Heart left ventricle (tissue), 16 donors: ENCODE measurements at regions not wholly inside any gene's neighbourhood (a gene's known extent, or its start where the extent isn't known, plus 50 kb on each side); places are given as distances from the start of the nearest gene placed in this dataset.

Experiments
- ATAC-seq, 4 donors: fragments of 200-7000 bp; cut with Tn5 transposase; one replicate each; pipeline ENCODE4 v1.9.1; 2020 to 2022; ENCODE audit warnings: moderate library complexity in 4 of 4, mild to moderate bottlenecking in 3 of 4, moderate number of reproducible peaks in 1 of 4
- DNase-seq, 5 donors: peaks; one replicate each; pipeline ENCODE4 v3.0.0-alpha.2; 2020
- H3K27ac ChIP-seq, 12 donors: fragments of 200-600 bp; sonication (generic) in 4 of 12; one replicate each; pipeline versions ENCODE4 v1.5.0 to v1.8.0; 2016 to 2022; ENCODE audit warnings: mild to moderate bottlenecking in 2 of 12
- H3K27me3 ChIP-seq, 9 donors: fragments of 200-600 bp; sonication (generic) in 2 of 9; one replicate each; pipeline versions ENCODE4 v1.5.1 to v1.8.0; 2016 to 2022; ENCODE audit warnings: mild to moderate bottlenecking in 3 of 9
- H3K36me3 ChIP-seq, 9 donors: fragments of 200-600 bp; sonication (generic) in 2 of 9; one replicate each; pipeline versions ENCODE4 v1.5.0 to v1.8.0; 2018 to 2022; ENCODE audit warnings: mild to moderate bottlenecking in 2 of 9
- H3K4me1 ChIP-seq, 12 donors: fragments of 200-600 bp; sonication (generic) in 4 of 12; one replicate each; pipeline versions ENCODE4 v1.5.0 to v1.8.0; 2016 to 2022; ENCODE audit warnings: mild to moderate bottlenecking in 3 of 12
- H3K4me3 ChIP-seq, 12 donors: fragments of 200-600 bp; sonication (generic) in 4 of 12; one replicate each; pipeline versions ENCODE4 v1.5.0 to v1.8.0; 2017 to 2022; ENCODE audit warnings: mild to moderate bottlenecking in 9 of 12, moderate library complexity in 4 of 12
- H3K9me3 ChIP-seq, 12 donors: fragments of 200-600 bp; sonication (generic) in 4 of 12; one replicate each; pipeline versions ENCODE4 v1.5.0 to v1.8.0; 2016 to 2022; ENCODE audit warnings: mild to moderate bottlenecking in 1 of 12
- POLR2A ChIP-seq, 2 donors: fragments of 450-650 bp; IDR thresholded peaks; one replicate each; pipeline ENCODE4 v1.6.1; 2017; ENCODE audit warnings: antibody characterized with exemption in 2 of 2, mild to moderate bottlenecking in 2 of 2, moderate library complexity in 2 of 2
- WGBS, 4 donors: extraction: QIAGEN DNeasy Blood & Tissue Kit in 2 of 4; methylation state at CpG; one replicate each; pipeline versions ENCODE4 v1.1.5 to v1.1.7; 2013 to 2018; 5-methylcytosine and 5-hydroxymethylcytosine counted together
- intact Hi-C, 10 donors: fragments of 100-400 bp; cut with DNase I; formaldehyde crosslinking; loops; one replicate each; pipeline versions ENCODE4 v1.11.1 to v1.14.2; 2022
- TF ChIP-seq, protein P1 (sequence below), 12 donors: fragments of 200-600 bp; sonication (generic) in 4 of 12; IDR thresholded peaks; one replicate each; pipeline versions ENCODE4 v1.5.0 to v1.8.0; 2018 to 2022; ENCODE audit warnings: antibody characterized with exemption in 12 of 12, mild to moderate bottlenecking in 5 of 12
- donor health status: ischemic (EF 13 %, LVEDD 7.1; RV severe dilation, severe dysfunction).
- donor health status: healthy with polysubstance abuse.
- donor health status: DM: no; HTN: yes; CAD: no.
- donor health status: DM: no; HTN: no; CAD: no.
- donor health status: ischemic (EF 25% LVEDD 6.9; RV normal size, moderate dysfunction).
- donor health status: ischemic (EF 25% LVEDD 5.7; RV mildly dilated, moderate dysfunction).
- donor health status: healthy.
- donor health status: DM: yes; HTN: yes; CAD: no.
- donor health status: ischemic (EF 35%, LVEDD 5.7; RV mildly dilated, moderate dysfunction).
- donor health status: nonischemic (EF 11% LVEDD 7.7; RV severe dilation, severe dysfunction).
- donor health status: DM: yes; HTN: yes; CAD: no.
- donor health status: PGD.
- donor health status: ischemic (EF 29% LVEDD 5.4; RV normal size, mild dysfunction).
- donor health status: nonischemic (EF 23%, LVEDD 6.1; RV moderate dilation, normal function).

DNA sequence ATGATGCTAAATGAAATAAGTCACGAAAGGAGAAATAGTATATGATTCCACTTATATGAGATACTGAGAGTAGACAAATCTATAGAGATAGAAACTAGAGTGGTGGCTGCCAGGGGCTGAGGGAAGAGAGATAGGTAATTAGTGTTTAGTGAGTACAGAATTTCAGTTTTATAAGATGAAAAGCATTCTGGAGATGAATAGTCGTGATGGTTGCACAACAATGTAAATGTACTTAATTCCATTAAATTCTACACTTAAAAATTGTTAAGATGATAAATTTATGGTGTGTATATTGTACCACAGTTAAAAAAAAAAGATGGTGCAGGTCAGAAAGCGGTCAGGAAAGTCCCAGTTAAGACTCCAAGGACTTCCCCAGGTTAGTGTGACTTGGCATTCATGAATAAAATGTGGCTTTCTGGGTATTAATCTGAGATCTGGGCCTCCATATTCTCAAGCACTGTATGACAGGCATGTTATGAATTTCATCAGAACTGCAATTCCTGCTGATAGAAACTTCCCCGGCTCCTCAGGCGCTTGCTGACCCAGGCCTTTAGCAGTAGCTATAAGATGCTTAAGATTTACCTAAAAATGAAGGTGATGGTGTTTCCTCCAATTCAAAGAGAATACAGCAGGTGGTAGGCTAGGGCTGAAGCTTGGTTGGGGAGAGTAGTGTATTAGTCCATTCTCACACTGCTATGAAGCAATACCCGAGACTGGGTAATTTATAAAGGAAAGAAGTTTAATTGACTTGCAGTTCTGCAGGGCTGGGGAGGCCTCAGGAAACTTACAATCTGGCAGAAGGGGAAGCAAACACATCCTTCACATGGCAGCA is 115.3 kb upstream of the SOX9 start:
- DNase-seq (no peak), ATAC-seq (no peak)
- Histone ChIP-seq H3K4me3 (no peak overlapping the region), H3K9me3 (no peaks in the 10 kb centered on the region), H3K36me3 (no peaks in the 10 kb centered on the region), H3K4me1 (no peaks in the 10 kb centered on the region), H3K27ac (no peak overlapping the region), H3K27me3 (peaks cover 0 to 5% (median 0%) of the 10 kb centered on the region in 9 donors)
- WGBS, 4 donors, result 70 to 88% (median 81%) methylated on average over 6 of the region's 6 CpGs
- no peak for TF ChIP-seq POLR2A (IDR thresholded peaks at IDR 0.05)
- TF ChIP-seq, protein P1, sequence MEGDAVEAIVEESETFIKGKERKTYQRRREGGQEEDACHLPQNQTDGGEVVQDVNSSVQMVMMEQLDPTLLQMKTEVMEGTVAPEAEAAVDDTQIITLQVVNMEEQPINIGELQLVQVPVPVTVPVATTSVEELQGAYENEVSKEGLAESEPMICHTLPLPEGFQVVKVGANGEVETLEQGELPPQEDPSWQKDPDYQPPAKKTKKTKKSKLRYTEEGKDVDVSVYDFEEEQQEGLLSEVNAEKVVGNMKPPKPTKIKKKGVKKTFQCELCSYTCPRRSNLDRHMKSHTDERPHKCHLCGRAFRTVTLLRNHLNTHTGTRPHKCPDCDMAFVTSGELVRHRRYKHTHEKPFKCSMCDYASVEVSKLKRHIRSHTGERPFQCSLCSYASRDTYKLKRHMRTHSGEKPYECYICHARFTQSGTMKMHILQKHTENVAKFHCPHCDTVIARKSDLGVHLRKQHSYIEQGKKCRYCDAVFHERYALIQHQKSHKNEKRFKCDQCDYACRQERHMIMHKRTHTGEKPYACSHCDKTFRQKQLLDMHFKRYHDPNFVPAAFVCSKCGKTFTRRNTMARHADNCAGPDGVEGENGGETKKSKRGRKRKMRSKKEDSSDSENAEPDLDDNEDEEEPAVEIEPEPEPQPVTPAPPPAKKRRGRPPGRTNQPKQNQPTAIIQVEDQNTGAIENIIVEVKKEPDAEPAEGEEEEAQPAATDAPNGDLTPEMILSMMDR (IDR thresholded peaks at IDR 0.05), result no peak
- intact Hi-C loops, result no loop called here

DNA sequence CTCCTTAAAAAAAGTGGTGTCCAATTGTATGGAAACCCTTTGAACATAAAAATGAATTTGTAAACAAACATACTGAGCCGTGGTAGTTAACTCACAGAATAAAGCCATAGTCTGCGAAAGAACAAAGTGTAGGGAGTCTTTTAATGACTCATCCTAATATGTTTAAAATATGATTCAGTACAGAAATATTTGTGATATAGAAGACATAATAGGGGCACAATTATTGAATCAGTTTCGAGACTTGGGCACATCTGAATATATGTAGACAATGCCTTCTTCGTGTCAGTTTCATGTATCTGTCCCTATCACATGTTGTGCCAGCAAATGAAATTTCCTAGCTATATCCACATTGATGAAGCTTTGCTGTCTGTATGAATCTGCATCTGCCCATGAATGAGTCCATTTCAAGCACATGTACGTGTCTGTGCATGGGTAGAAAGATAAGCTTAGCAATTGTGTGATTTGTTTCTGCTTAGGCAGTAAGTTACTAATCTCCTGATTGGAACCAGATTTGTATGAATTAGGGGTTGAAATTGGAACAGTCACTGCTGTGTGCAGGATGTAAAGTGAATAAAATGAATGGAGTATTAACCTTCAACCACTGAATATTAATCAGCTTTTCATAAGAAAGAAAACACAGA is 112.5 kb upstream of the SOX9 start:
- TF ChIP-seq, protein P1 (IDR thresholded peaks at IDR 0.05), result no peak
- no peak for TF ChIP-seq POLR2A (IDR thresholded peaks at IDR 0.05)
- Histone ChIP-seq H3K9me3 (no peaks in the 10 kb centered on the region), H3K4me1 (no peaks in the 10 kb centered on the region), H3K36me3 (no peaks in the 10 kb centered on the region), H3K27me3 (peaks cover 0 to 5% (median 0%) of the 10 kb centered on the region in 9 donors), H3K27ac (no peak overlapping the region), H3K4me3 (no peak overlapping the region)
- 73 to 79% (median 75%) methylated on average over 5 of the region's 5 CpGs for WGBS, 4 donors
- no peak for DNase-seq
- ATAC-seq, result no peak
- intact Hi-C loops, result no loop called here

DNA sequence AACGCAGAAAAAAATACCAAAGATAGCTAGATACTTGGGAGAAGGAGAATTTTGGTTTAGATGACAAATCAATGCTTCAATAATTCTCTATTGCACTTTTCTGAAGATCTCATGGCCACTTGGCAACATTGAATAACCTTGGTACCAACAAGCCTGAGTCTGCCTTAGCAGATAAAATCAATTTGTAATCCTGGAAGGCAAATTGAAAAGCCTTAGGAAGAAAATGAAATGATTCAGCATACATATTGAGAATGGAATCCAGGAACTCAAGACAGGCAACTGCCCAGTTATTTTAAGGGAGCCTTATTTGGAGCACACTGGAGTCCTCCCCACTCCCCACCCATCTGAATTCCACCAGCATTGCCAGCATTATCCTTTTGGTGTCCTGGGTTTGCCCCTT is 109.3 kb upstream of the SOX9 start:
- no peak overlapping the region for H3K4me3 ChIP-seq
- no peak for DNase-seq
- WGBS, 4 donors, result 88 to 97% (median 91%) methylated on average over 1 of the region's 1 CpG
- no peak for TF ChIP-seq POLR2A (IDR thresholded peaks at IDR 0.05)
- TF ChIP-seq, protein P1 (IDR thresholded peaks at IDR 0.05), result no peak
- H3K27ac ChIP-seq, result no peak overlapping the region
- intact Hi-C loops, result no loop called here
- H3K36me3 ChIP-seq, result no peaks in the 10 kb centered on the region
- H3K4me1 ChIP-seq, result no peaks in the 10 kb centered on the region
- no peaks in the 10 kb centered on the region for H3K9me3 ChIP-seq
- ATAC-seq, result no peak
- H3K27me3 ChIP-seq, result peaks cover 0 to 5% (median 0%) of the 10 kb centered on the region in 9 donors

DNA sequence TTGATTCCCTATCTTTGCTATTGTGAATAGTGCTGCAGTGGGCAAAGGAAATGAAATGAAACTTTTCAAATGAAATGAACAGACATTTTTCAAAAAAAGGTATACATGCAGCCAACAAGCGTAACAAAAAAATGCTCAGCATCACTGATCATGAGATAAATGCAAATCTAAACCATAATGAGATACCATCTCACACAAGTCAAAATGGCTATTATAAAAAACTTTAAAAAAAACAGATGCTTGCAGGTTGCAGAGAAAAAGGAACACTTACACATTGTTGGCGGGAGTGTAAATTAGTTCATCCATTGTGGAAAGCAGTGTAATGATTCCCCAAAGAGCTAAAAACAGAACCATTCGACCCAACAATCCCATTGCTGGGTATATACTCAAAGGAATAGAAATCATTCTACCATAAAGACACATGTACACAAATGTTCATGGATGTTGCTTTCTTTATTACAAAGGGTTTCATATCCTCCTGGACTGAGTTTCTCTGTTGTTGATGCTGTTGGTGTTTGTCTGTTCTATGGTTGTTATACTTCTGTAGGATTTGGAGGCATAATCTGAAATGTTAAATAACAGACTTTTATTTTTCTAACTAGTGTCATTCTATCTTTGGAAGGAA is 99.3 kb upstream of the SOX9 start:
- DNase-seq (no peak), ATAC-seq (no peak)
- WGBS, 4 donors, result 83 to 91% (median 87%) methylated on average over 3 of the region's 3 CpGs
- TF ChIP-seq POLR2A (IDR thresholded peaks at IDR 0.05), result no peak
- Histone ChIP-seq H3K9me3 (no peaks in the 10 kb centered on the region), H3K27me3 (peaks cover 0 to 37% (median 3%) of the 10 kb centered on the region in 9 donors), H3K4me1 (no peaks in the 10 kb centered on the region), H3K36me3 (no peaks in the 10 kb centered on the region), H3K27ac (no peak overlapping the region), H3K4me3 (no peak overlapping the region)
- intact Hi-C loops, result no loop called here
